HT1080 (cell line): ENCODE measurements at regions not wholly inside any gene's neighbourhood (a gene's known extent, or its start where the extent isn't known, plus 50 kb on each side); places are given as distances from the start of the nearest gene placed in this dataset.

Experiments used
- DNase-seq: peaks from one replicate; pipeline ENCODE4 v3.0.0-alpha.2; 2015; ENCODE audit warnings: low read depth

DNA sequence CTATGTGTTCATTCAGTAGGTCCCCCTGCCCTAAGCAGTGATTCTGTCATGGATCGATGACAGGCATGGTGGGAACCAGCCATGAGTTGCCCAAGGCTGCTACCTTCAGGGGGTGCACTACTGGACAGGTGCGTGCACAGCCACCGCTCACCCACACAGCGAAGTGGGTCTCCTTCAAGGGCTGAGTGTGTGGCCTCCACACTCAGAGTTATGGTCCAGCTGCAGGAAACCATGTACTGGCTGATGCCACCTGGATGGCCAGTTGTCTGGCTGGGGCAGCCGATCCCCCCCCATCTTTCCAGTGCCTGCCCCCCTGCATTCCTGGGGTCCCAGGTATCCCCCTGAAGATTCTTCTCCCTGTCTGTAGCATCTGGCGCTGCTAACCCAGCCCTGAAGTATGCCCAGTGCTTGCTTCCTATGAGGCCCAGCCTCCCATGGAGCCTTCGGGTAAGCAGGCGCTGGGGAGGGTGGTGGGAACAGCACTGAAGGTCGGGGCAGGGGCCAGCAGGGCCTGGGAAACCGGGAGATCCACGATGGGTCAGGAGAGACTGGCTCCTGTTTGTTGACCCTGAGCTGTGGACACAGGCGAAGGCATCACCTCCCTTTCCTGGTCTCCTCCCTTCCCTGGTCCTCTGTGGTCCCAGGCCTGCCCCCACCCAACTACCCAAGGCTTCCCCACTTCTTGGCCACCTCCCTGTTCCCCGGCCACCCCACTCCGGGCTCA is 106.0 kb downstream of the VEGFA start:
- no peak for DNase-seq

DNA sequence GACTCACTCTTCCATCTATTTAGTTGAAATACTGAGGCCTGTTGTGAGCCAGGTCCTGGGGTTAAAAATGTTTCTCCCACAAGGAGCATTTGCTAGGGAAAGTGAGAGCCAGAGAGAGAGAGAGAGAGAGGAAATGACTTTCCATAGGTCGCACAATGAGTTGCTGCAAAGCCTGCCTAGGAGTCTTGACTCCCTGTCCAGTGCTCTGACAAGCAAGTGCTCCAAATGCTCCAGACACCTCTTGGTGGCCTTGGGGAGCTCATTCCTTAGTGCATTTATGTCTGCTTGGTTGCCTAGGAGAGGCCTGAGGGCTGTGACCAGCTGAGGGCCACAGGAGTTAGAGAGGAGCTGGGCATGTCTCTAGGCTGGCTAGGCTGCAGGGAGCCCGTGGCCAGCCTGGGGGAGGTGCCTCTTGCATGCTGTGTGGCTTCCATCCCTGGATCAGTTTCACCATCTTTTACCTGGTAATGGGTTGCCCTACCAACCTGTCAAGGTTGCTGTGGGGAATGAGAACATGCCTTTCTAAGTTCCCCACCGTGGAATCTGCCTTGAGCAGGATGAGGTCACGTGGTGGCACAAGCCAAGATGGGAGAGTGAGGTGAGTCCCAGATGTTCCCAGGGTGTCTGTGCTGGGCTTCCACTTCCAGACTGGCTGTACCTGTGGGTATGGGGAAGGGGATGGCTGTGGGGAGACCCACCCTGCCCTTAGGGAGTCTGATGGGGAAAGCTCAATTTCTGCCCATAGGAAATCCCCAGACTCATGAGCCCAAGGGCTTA is 105.0 kb downstream of the VEGFA start:
- DNase-seq: no peak

DNA sequence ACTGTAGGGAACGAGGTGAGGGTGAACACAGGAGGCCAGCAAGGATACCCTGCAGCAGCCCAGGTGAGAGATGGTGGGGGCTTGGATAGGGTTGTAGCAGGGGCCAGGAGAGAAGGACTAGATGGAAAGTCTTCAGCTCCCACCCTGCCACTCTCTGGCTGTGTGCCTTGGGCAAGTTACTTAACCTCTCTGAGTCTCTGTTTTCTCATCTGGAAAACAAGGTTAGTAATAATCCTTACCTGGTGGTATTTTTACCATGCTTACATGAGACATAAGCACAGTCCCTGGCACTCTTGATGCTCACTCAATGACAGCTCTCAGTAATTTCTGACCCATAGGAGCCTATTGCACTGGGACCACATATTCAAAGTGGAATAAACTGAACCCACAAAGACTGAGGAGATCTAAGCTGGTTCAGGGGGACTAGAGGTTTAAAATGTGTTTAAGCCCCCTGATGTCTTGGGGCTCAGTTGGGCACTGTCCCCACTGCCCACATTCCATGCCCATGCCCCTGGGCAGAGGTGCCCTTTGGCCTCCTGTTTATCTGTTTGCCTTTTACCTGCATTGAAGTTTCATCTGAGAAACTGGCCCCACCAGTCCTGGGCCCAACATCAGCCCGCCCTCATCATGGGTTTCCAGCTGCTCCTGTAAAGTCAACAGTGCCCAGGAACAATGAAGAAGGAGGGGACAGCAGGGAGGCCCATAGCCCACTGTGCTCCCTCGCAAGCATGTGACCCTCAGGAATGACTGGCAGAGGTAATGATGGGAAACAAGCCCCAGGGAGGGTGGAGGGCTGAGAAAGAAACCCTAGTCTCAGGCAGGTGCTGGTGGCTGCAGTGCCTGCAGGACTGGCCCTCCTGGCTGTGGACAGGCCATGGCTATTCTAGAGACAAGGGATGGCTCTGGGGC is 104.0 kb downstream of the VEGFA start:
- no peak for DNase-seq

DNA sequence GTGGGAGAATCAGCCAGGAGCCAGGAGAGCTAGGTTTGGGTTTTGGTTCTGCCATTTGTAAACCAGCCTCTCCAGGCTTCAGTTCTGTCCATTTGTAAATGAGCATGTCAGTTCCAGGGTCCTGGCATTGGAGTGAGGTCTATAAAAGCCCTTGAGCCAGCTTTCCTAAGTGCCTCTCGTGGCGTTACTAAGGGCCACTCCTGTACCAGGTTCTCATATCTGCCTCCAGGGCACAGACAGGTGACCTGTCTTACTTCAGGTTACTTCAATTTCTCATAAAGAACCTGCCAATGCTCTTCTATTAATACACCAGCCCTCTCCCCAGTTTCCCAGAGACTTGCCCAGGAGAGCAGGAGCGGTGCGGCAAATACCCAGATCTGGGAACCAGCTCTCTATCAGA is 101.9 kb downstream of the VEGFA start:
- DNase-seq: no peak

DNA sequence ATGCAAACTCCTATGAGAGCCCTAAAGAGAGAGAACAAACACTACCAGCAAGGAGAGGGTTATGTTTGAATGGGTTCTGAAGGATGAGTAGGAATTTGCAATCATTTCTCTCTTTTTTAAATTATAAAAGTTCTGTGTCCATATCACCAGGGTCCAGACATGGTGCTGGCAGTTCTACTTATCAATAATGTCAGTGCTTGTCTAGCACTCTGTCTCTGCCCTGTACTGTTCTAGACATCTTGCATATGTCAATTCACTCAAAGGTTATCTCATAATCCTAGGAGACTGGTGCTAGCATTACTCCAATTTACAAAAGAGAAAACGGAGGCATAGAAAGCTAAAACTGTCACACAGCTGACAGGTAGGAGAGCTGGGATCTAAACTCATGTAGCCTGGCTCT is 101.3 kb downstream of the VEGFA start:
- DNase-seq: no peak

DNA sequence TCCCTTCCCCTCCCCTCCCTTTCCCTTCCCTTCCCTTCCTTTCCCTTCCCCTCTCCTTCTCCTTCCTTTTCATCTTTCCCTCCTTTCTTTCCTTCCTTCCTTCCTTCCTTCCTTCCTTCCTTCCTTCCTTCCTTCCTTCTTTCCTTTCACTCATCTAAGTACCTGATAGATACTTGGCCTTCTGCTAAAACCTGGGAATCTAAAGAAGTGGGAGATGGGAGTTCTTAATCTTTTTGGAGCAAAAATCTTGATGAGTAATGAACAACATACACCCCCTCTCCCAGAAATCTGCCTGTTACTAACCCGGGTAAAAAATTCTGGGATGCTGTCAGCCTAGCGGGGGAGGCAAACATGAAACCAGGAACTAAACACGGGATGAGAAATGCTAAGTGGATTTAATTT is 100.7 kb downstream of the VEGFA start:
- DNase-seq: no peak

DNA sequence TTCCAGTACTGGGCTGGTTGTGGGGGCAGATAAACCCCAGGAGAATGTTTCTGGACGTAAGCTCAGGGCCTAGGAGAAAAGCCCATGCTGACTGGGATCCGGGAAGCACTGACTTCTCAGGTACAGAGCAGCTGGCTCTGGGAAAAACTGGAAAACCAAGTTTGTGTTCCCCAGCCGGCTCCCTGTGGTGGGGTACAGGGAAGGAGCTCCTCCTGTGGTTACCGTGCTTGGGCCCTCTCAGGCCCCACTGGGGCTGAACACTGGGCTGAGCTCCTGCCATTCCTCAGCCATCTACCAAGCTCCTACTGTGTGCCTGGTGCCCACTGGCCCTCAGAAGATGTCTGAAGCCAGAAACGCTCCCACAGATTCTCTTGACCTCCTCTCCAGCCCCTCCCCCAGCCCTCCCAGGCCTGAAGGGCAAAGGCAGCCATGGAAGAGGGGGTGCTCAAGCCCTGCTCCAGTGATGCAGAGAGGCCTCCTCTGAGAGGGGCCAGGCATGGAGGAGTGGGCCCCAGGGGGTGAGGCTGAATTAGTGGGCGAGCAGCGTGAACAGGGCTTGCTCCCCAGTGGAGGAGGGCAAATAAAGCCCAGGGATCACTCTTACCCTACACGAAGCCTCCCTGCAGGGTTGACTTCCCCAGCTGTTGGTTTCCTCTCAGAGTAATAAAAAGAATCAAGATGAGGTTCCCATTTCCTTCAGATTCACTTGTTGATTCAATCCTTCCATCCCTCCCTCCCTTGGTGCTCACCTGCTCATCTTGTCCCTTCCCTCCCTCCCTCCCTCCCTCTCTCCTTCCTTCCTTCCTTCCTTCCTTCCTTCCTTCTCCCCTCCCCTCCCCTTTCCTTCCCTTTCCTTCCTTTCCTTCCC is 100.0 kb downstream of the VEGFA start:
- no peak for DNase-seq

DNA sequence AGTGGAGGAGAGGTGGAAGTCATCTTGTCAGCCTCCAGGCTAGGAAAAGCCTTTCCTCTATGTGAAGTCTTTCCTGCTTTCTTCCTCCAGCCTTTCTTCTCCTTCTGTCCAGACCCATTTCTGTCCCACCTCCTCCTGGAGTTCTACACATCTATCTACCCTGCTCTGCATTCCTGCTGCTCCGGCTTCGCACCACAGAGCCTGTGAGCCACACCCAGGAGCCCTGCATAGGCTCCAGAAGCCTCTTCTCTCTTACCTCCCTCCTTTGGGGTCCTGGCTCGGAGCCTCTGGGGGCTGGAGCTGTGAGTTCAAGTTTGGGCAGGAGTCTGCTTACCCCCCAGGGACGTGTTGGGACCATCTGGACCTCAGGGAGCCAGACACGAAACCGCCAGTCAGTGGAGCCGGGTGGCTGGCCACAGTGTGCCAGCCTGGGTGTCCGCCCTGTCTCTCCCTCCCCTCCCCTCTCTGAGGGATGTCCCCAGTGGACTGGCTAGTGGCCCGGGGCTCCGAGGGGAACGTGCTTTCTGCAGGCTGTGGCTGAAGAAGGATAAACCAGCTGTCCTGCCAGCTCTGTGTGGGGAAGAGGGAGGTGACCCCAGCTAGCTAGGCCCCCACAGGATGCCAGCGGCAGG is 99.2 kb downstream of the VEGFA start:
- DNase-seq: no peak

DNA sequence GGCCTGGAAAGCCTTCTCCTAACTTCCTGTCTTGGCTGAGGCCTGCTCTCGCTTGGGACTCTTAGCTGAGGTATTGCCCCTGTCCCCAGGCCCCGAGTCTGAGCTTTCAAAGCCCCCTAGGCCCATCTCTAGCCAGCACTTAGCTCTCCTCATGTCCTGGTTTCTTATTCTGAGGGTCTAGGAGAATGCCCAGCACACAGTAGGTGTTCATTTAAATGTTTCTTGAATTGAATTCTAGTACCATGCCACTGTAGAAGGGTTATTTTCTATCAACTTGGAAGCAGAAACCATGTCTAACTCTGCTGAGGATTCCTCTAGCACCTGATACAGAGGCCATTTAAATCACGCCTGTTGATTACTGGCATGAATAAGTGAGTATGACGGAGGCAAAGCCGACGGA is 98.5 kb downstream of the VEGFA start:
- no peak for DNase-seq

DNA sequence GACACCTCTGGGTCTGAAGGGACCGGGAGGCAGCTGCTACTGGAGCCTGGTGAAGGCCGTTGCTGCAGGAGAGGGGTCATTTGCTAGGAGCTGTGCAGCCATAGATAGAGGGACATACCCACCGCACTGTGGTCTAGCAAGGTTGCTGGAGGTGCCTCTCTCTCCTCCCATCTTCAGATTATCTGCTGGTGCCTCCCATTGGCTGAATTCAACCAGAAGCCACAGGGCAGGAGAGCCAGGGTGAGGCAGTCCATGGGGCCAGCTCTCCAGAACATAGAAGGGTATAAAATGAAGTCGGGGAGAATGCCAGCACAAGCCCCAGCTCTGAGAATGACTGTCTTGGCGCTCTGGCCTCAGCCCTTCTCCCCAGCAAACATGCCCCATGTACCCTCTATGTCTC is 98.0 kb downstream of the VEGFA start:
- no peak for DNase-seq

DNA sequence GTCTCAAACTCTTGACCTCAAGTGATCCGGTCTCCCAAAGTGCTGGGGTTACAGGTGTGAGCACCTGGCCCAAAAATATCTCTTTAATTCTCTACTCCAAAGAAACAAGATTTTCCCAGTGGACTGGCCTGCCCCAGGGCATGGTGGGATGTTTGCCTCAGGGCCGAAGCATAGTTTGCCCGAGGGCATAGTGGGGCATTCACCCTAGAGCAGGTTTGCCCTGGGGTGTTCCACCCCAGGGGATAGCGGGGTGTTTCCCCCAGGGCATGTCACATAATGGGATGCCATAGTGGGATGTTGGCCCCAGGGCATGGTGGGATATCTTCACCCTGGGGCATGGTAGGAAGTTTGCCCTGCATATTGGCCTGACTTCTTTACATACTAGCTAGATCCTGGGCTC is 97.2 kb downstream of the VEGFA start:
- no peak for DNase-seq

DNA sequence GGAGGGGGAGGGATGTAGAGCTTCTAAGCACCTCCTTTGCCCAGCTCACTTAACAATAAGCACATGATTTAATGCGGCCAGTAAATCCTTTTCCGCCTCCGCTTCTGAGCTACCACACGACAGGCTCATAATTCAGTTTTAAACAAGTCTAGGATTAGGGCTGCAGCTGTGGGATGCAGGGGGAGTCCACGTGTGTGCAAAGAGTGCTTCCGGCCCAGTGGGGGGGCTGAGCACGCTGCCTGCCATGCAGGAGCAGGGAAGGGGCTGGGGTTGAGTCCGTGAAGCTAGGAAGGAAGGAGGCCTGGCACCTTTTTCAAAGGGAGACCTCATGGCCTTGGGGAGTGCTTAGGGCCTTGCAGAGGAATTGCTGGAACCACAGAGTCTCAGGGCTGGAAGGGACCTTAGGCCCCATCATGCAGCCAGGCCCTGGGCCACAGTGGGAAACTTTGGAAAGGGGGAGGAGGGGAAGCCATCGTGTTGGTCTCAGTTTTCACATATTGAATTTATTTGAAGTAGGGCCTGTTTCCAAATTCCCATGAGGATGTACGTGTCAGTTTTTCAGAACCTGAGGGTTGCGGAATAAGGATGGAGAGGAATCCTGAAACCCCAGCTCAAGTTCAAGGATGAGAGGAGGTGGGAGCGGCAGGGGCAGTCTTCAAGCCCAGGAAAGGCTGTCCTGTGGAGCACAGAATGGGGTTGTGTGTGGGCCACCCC is 96.1 kb downstream of the VEGFA start:
- no peak for DNase-seq

DNA sequence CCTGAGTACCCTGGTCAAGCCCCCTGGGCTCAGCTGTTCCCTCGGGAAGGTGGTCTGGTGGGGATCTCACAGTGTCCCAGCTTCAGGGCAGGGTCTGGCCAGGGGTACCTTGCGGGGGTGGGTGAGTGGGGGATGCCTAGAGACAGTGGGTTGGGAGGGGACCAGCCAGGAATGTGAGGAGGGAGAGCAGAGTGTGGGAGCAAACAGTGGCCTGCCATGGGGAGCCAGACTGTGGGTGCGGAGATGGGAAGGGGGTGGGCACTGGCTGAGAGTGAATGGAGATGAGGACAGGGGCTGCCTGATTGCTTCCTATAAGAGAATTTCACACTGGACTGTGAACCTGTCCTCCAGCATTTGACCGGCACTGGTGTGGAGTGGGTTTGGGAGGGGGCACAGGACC is 95.1 kb downstream of the VEGFA start:
- DNase-seq: no peak

DNA sequence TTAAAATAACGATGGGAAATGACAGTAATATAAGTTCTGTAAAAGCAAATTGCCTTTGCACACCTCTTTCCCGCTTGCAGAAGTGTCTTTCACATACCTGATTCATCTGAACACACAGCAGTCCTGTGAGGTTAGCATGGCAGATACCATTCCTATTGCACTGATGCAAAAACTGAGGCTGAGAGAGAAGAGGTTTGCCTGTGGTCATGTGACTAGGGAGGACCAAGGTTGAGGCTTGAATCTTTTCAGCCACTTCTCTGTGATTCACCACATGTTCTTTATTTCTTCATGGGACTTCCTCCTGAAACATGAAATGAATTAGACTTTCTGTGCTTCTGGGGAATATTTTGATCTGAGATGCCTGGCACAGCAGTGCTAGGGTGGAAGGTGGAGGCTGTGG is 92.9 kb downstream of the VEGFA start:
- DNase-seq: no peak

DNA sequence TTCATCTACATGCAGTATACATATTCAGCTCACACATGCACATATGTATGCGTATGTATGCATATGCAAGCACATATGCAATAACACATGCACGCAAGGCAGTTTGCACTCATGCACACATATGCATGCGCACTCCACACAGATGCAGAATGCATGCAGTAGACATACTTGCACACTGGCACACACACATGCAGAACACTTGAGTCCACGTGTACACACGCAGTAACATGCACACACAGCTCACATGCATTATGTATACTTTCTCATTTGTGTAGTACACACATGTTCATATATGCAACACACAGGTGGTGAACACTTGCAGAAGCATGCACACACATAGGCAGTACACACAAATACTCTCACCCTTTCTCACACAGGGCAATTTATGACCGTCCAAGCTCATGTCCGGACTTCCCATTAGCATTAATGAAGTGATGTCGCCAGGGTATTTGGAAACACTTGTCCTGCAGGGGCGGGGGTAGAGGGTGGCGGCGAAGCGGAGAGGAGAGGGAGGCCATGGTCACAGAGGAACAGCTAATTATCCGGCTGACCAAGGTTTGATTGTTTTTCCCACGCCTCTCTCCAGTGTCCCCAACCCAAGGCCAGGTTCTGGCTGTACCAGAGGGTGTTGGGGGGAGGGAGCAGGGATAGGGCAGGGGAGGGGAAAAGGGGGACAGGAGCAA is 91.3 kb downstream of the VEGFA start:
- no peak for DNase-seq

DNA sequence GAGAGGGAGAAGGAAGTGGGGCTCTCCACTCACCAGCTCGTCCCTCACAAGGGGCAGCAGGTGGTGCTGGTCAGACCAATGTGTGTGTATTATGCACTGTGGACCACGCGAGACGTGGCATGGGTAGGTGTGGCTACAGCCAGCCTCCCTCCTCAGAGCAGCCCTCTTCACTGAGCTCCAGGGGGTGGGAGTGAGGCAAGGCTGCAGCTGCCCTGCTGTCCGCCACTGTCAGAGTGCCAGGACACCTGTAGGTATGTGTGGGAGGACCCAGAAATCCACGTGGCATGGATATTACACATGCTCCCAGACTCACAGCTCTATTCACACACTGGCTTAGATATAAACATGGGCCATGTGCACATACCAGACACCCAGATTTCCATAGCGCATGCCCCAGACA is 90.3 kb downstream of the VEGFA start:
- DNase-seq: no peak

DNA sequence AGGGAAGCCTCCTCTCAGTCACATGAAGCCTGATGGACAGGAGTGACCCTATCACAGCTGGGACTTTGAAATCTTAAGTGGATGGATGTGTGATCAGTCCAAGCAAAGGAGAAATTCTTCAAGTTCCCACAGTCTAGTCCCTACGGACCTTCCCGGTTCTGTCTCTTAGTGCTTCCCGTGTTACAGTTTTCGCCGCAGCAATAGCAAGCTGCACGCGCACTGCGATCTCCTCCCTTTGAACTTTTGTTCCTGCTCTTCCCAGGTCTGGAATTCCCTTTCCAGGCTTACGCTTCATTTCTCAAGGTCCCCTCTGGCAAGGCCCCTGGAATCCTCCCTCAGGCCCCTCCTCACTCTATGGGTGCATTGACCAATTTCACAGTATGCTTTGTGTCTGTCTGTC is 89.2 kb downstream of the VEGFA start:
- DNase-seq: no peak

DNA sequence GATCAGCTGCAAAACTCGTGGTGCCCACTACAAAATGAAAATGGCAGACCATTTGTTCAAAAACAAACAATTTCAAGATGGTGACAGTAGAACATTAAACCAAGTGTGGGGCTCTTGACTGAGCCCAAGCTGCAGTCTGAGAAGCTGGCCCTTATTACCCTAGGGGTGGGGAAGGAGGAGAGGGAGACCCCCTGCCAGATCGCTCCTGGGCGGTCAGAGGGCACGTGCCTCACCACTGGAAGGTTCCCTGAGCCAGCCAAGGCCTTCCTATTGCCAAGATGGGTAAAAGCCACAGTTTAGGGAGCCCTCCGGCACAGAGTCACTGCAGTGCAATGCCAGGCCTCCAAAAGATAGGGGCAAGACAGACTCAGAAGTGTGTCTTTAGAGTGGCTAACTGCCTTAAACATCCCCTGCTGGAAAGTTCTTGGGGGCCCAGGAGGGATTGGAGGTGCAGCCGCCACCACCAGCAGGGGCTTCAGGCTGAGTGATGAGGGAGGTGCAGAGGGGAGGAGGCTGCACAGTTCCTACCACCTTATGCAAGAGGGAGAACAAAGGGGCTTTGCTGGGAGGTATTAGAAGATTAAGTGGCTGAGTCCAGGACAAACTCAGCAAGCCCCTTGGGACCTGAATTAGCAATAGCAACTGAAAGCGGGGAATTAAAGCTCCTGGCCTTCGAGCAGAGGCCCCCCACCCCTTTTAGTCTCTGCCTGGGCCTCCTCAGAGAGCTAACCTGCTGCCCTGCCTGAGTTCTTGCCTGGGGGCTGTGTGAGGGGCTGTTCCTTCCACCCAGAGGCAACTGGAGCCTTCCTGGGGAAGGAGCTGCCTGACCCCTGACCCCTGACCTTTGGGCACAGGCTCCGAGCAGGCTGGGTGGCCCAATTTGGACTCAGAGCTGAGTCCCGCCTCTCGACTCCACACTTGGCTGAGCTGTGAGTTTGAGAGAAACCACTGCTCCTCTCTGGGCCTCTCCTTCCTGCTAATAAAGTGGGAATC is 88.4 kb downstream of the VEGFA start:
- DNase-seq: no peak
